Aorta (tissue), 5 donors: ENCODE measurements at regions not wholly inside any gene's neighbourhood (a gene's known extent, or its start where the extent isn't known, plus 50 kb on each side); places are given as distances from the start of the nearest gene placed in this dataset.

ENCODE experiments used
- ATAC-seq: fragments of 200-7000 bp; cut with Tn5 transposase; one replicate; pipeline ENCODE4 v1.9.1; 2022; ENCODE audit warnings: moderate library complexity; ENCODE audit not compliant: low FRiP score
- DNase-seq, 2 donors: peaks; one replicate each; pipeline ENCODE4 v3.0.0-alpha.2; 2020
- H3K27ac ChIP-seq, 2 donors: one replicate each; pipeline ENCODE4 v1.5.1; 2013; ENCODE audit warnings: low read length in 2 of 2, mild to moderate bottlenecking in 2 of 2, moderate library complexity in 2 of 2, control low read depth in 1 of 2, inconsistent platforms in 1 of 2, low read depth in 1 of 2
- H3K27me3 ChIP-seq, 2 donors: one replicate each; pipeline ENCODE4 v1.6.1; 2013; ENCODE audit warnings: control low read depth in 1 of 2, low read length in 1 of 2, mild to moderate bottlenecking in 1 of 2, moderate library complexity in 1 of 2; ENCODE audit not compliant: insufficient read depth in 2 of 2, control insufficient read depth in 1 of 2
- H3K36me3 ChIP-seq, 2 donors: one replicate each; pipeline ENCODE4 v1.6.1; 2013; ENCODE audit warnings: control low read depth in 1 of 2, low read length in 1 of 2, mild to moderate bottlenecking in 1 of 2; ENCODE audit not compliant: insufficient read depth in 2 of 2, control insufficient read depth in 1 of 2
- H3K4me1 ChIP-seq, 2 donors: one replicate each; pipeline ENCODE4 v1.6.1; 2013; ENCODE audit warnings: low read length in 2 of 2, control low read depth in 1 of 2, mild to moderate bottlenecking in 1 of 2, moderate library complexity in 1 of 2; ENCODE audit not compliant: insufficient read depth in 2 of 2, control insufficient read depth in 1 of 2
- H3K4me3 ChIP-seq, 2 donors: one replicate each; pipeline ENCODE4 v1.5.1; 2013; ENCODE audit warnings: low read length in 2 of 2, control low read depth in 1 of 2, mild to moderate bottlenecking in 1 of 2
- H3K9me3 ChIP-seq: one replicate; pipeline ENCODE4 v1.6.1; 2013; ENCODE audit warnings: mild to moderate bottlenecking, low read length; ENCODE audit not compliant: control insufficient read depth
- WGBS, 2 donors: extraction: QIAGEN DNeasy Blood & Tissue Kit; methylation state at CpG; one replicate each; pipeline ENCODE4 v1.1.7; 2013; 5-methylcytosine and 5-hydroxymethylcytosine counted together
- intact Hi-C, 2 donors: fragments of 100-400 bp; cut with DNase I; formaldehyde crosslinking; loops; one replicate each; pipeline versions ENCODE4 v1.14.2 to v1.15.0; 2022
- donor health status: healthy with polysubstance abuse.
- donor health status: Bipolar disorder and iron deficiency.
- donor health status: DM: no; HTN: no; CAD: no.
- donor health status: DM: no; HTN: no; CAD: no.
- donor health status: DM: yes; HTN: yes; CAD: no.

DNA sequence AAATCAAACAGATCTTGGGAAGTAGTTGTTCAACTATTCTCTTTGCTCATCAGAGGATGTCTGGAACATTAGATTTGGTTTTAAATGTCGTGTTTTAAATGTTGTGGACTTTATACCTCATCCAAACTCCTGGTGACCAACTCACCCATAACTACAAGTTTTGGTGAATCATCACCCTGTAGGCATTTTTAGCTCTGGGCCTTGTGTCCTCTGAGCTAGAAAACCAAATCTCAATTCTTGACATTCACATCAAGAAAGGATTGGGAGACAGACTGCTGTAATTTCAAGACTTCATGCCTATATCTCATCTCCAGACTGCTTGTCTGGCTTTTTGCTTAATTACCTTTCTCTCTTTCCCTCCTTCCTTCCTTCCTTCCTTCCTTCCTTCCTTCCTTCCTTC, 228.5 kb upstream of the ROBO2 start:
- intact Hi-C loops, result no loop called here
- WGBS, 2 donors, result 75 to 83% methylated on average over 1 of the region's 1 CpG
- H3K27ac ChIP-seq, result no peak overlapping the region
- no peaks in the 10 kb centered on the region for H3K36me3 ChIP-seq
- H3K9me3 ChIP-seq, result no peaks in the 10 kb centered on the region
- no peaks in the 10 kb centered on the region for H3K4me1 ChIP-seq
- ATAC-seq, result no peak
- DNase-seq, result no peak
- H3K4me3 ChIP-seq, result no peak overlapping the region
- no peaks in the 10 kb centered on the region for H3K27me3 ChIP-seq

- no peak for DNase-seq
- intact Hi-C loops, result no loop called here
- H3K36me3 ChIP-seq, result no peaks in the 10 kb centered on the region
- H3K27ac ChIP-seq, result no peak overlapping the region
- ATAC-seq, result no peak
- no peaks in the 10 kb centered on the region for H3K27me3 ChIP-seq
- no peaks in the 10 kb centered on the region for H3K9me3 ChIP-seq
- 8% methylated on average over 2 of the region's 2 CpGs for WGBS, 2 donors
- no peak overlapping the region for H3K4me3 ChIP-seq
- no peaks in the 10 kb centered on the region for H3K4me1 ChIP-seq
These were observed 227.2 kb upstream of the ROBO2 start for GRCh38 chr3:76812649-76813242.

GRCh38 chr3:76815561-76815960, 224.3 kb upstream of the ROBO2 start:
- intact Hi-C loops, result no loop called here
- no peak for ATAC-seq
- Histone ChIP-seq H3K27ac (no peak overlapping the region), H3K36me3 (no peaks in the 10 kb centered on the region), H3K4me1 (no peaks in the 10 kb centered on the region), H3K9me3 (no peaks in the 10 kb centered on the region), H3K4me3 (no peak overlapping the region), H3K27me3 (no peaks in the 10 kb centered on the region)
- 25 to 47% methylated on average over 1 of the region's 1 CpG for WGBS, 2 donors
- DNase-seq, result no peak

GRCh38 chr3:76820481-76820880, 219.4 kb upstream of the ROBO2 start:
- ATAC-seq, result no peak
- no peaks in the 10 kb centered on the region for H3K27me3 ChIP-seq
- WGBS, 2 donors, result 45 to 53% methylated on average over 1 of the region's 1 CpG
- H3K4me3 ChIP-seq, result no peak overlapping the region
- intact Hi-C loops, result no loop called here
- H3K27ac ChIP-seq, result no peak overlapping the region
- H3K36me3 ChIP-seq, result no peaks in the 10 kb centered on the region
- H3K9me3 ChIP-seq, result no peaks in the 10 kb centered on the region
- H3K4me1 ChIP-seq, result no peaks in the 10 kb centered on the region
- no peak for DNase-seq

DNA sequence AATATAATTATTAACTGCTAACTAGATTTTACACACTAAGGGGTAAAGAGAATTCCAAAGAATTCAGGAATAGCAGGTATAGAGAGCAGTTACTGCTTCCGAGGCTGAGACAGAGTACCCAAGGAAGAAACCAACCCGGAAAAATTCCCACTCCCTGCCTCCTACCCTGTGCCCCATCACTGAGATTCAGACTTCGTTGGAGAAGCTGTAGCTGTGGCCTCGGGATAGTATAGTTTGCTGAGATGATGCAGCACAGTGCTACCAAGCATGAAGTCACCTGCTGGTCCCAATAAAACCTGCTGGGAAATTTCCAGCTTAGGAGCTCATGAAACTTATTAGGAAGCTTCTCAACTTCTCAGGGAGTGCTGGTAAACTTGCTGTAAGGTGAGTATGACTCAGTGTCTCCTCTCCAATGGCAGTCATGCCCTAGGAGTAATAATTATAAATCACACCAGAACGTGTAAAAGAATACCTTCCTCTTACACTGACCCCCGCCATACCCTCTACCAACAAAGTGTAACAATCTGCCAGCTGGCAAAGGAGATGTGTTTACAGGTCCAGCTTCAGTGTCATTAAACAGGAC, 215.2 kb upstream of the ROBO2 start:
- H3K36me3 ChIP-seq, result no peaks in the 10 kb centered on the region
- H3K4me1 ChIP-seq, result no peaks in the 10 kb centered on the region
- no peaks in the 10 kb centered on the region for H3K9me3 ChIP-seq
- H3K27ac ChIP-seq, result no peak overlapping the region
- ATAC-seq, result no peak
- no peaks in the 10 kb centered on the region for H3K27me3 ChIP-seq
- H3K4me3 ChIP-seq, result no peak overlapping the region
- intact Hi-C loops, result no loop called here
- no peak for DNase-seq
- 69 to 77% methylated on average over 6 of the region's 6 CpGs for WGBS, 2 donors

GRCh38 chr3:76826861-76827260, 213.0 kb upstream of the ROBO2 start:
- no peaks in the 10 kb centered on the region for H3K27me3 ChIP-seq
- intact Hi-C loops, result no loop called here
- no peaks in the 10 kb centered on the region for H3K9me3 ChIP-seq
- no peak for DNase-seq
- no peak for ATAC-seq
- no peak overlapping the region for H3K4me3 ChIP-seq
- no peak overlapping the region for H3K27ac ChIP-seq
- 31 to 36% methylated on average over 5 of the region's 5 CpGs for WGBS, 2 donors
- H3K36me3 ChIP-seq, result no peaks in the 10 kb centered on the region
- H3K4me1 ChIP-seq, result no peaks in the 10 kb centered on the region

GRCh38 chr3:76827701-76828226, 212.1 kb upstream of the ROBO2 start:
- no peak for ATAC-seq
- H3K27ac ChIP-seq, result no peak overlapping the region
- H3K36me3 ChIP-seq, result no peaks in the 10 kb centered on the region

DNA sequence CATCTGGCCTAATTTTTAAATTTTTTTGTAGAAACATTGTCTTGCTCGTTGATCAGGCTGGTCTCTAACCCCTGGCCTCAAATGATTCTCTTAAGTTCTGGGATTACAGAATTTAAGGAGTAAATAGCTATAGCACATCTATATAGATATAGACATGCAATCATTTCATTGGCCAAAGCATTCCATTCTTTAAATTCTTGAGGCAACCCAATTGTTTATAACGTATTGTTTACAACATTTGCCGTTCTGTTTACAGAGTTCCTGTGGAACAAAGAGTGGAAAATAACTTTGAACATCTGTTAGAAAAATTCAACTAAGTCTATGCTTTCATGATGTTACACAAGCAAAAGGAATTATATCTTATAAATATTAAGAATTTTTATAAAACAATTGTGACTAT, 205.2 kb upstream of the ROBO2 start:
- DNase-seq (no peak), ATAC-seq (no peak)
- H3K27ac ChIP-seq, result no peak overlapping the region
- WGBS, 2 donors, result 87 to 88% methylated on average over 3 of the region's 3 CpGs
- H3K36me3 ChIP-seq, result no peaks in the 10 kb centered on the region
- no peaks in the 10 kb centered on the region for H3K27me3 ChIP-seq
- H3K4me1 ChIP-seq, result no peaks in the 10 kb centered on the region
- no peaks in the 10 kb centered on the region for H3K9me3 ChIP-seq
- no peak overlapping the region for H3K4me3 ChIP-seq
- intact Hi-C loops, result no loop called here

More at GRCh38 chr3:76827701-76828226, 212.1 kb upstream of the ROBO2 start:
- no peaks in the 10 kb centered on the region for H3K27me3 ChIP-seq
- 71 to 76% methylated on average over 1 of the region's 1 CpG for WGBS, 2 donors
- no peak for DNase-seq
- no peaks in the 10 kb centered on the region for H3K9me3 ChIP-seq
- no peaks in the 10 kb centered on the region for H3K4me1 ChIP-seq
- intact Hi-C loops, result no loop called here
- H3K4me3 ChIP-seq, result no peak overlapping the region

GRCh38 chr3:76841747-76842146, 198.2 kb upstream of the ROBO2 start:
- H3K27me3 ChIP-seq, result no peaks in the 10 kb centered on the region
- no peak for DNase-seq
- ATAC-seq, result no peak
- no peak overlapping the region for H3K4me3 ChIP-seq
- H3K4me1 ChIP-seq, result no peaks in the 10 kb centered on the region
- 78 to 79% methylated on average over 4 of the region's 4 CpGs for WGBS, 2 donors
- H3K36me3 ChIP-seq, result no peaks in the 10 kb centered on the region
- H3K27ac ChIP-seq, result no peak overlapping the region
- intact Hi-C loops, result no loop called here
- H3K9me3 ChIP-seq, result no peaks in the 10 kb centered on the region
